ENCODE measurements at regions not wholly inside any gene's neighbourhood (a gene's known extent, or its start where the extent isn't known, plus 50 kb on each side); places are given as distances from the start of the nearest gene placed in this dataset.
A peak's percentile ranks its signal among the peaks of the same experiment; 100 is the strongest.

DNA sequence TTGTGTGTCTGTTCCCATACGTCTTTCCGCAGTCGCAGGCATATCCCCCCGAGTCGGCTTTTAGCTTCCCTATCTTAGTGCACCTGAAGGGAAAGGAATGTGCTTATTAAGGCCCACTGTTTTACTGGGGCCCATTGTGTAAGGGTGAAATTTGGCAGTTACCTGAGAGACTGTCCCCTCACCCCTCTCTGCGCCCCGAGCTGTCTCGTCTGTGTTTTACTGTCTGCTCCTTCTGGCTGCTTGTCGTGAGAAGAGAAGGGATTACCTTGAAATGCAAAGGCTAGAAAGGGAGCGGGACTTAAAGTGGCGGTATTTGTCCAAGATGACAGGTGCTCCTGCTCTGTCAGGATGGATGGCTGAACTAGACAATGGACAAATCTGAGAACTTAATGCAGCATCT lies 233.0 kb upstream of the POU1F1 start:
- ATAC-seq (peak; percentile 56), DNase-seq (ENCODE audit: low spot score) (peak; percentile 14)
- Mint-ChIP-seq H3K27me3 (ENCODE audit: low read depth) (no peaks in the 10 kb centered on the region), H3K9me3 (peaks cover 3% of the 10 kb centered on the region; the same call in 1 of the 2 replicates), H3K4me3 (no peak overlapping the region), H3K36me3 (no peaks in the 10 kb centered on the region), H3K4me1 (peaks cover 8% of the 10 kb centered on the region), H3K27ac (no peak overlapping the region)
- ChIA-PET POLR2A (no interaction called here), CTCF (no interaction called here)
- TF ChIP-seq GRHL2 (CRISPR knock-in tag; IDR thresholded peaks at IDR 0.05; ENCODE audit: insufficient replicate concordance, severe bottlenecking) = no peak
- TF ChIP-seq IRF2 (CRISPR knock-in tag; IDR thresholded peaks at IDR 0.05; ENCODE audit: borderline replicate concordance, low read depth) = no peak
- TF ChIP-seq, protein P1, sequence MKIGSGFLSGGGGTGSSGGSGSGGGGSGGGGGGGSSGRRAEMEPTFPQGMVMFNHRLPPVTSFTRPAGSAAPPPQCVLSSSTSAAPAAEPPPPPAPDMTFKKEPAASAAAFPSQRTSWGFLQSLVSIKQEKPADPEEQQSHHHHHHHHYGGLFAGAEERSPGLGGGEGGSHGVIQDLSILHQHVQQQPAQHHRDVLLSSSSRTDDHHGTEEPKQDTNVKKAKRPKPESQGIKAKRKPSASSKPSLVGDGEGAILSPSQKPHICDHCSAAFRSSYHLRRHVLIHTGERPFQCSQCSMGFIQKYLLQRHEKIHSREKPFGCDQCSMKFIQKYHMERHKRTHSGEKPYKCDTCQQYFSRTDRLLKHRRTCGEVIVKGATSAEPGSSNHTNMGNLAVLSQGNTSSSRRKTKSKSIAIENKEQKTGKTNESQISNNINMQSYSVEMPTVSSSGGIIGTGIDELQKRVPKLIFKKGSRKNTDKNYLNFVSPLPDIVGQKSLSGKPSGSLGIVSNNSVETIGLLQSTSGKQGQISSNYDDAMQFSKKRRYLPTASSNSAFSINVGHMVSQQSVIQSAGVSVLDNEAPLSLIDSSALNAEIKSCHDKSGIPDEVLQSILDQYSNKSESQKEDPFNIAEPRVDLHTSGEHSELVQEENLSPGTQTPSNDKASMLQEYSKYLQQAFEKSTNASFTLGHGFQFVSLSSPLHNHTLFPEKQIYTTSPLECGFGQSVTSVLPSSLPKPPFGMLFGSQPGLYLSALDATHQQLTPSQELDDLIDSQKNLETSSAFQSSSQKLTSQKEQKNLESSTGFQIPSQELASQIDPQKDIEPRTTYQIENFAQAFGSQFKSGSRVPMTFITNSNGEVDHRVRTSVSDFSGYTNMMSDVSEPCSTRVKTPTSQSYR (CRISPR knock-in tag; IDR thresholded peaks at IDR 0.05) = no peak
- TF ChIP-seq, protein P2, sequence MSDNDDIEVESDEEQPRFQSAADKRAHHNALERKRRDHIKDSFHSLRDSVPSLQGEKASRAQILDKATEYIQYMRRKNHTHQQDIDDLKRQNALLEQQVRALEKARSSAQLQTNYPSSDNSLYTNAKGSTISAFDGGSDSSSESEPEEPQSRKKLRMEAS (CRISPR knock-in tag; IDR thresholded peaks at IDR 0.05) = no peak
- TF ChIP-seq ZNF232 (CRISPR knock-in tag; IDR thresholded peaks at IDR 0.05) = no peak
- TF ChIP-seq SOX15 (CRISPR knock-in tag; IDR thresholded peaks at IDR 0.05) = no peak
- TF ChIP-seq, protein P3, sequence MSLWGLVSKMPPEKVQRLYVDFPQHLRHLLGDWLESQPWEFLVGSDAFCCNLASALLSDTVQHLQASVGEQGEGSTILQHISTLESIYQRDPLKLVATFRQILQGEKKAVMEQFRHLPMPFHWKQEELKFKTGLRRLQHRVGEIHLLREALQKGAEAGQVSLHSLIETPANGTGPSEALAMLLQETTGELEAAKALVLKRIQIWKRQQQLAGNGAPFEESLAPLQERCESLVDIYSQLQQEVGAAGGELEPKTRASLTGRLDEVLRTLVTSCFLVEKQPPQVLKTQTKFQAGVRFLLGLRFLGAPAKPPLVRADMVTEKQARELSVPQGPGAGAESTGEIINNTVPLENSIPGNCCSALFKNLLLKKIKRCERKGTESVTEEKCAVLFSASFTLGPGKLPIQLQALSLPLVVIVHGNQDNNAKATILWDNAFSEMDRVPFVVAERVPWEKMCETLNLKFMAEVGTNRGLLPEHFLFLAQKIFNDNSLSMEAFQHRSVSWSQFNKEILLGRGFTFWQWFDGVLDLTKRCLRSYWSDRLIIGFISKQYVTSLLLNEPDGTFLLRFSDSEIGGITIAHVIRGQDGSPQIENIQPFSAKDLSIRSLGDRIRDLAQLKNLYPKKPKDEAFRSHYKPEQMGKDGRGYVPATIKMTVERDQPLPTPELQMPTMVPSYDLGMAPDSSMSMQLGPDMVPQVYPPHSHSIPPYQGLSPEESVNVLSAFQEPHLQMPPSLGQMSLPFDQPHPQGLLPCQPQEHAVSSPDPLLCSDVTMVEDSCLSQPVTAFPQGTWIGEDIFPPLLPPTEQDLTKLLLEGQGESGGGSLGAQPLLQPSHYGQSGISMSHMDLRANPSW (CRISPR knock-in tag; conservative IDR thresholded peaks at IDR 0.05; ENCODE audit: low read depth) = no peak
- TF ChIP-seq TEAD4 (CRISPR knock-in tag; IDR thresholded peaks at IDR 0.05) = no peak
- no peak for TF ChIP-seq JAZF1 (CRISPR knock-in tag; IDR thresholded peaks at IDR 0.05)
- TF ChIP-seq ZNF219 (CRISPR knock-in tag; IDR thresholded peaks at IDR 0.05; ENCODE audit: borderline replicate concordance) = no peak
- TF ChIP-seq TCF7 (CRISPR knock-in tag; IDR thresholded peaks at IDR 0.05; ENCODE audit: low read depth) = no peak
- no peak for TF ChIP-seq JUN (CRISPR knock-in tag; IDR thresholded peaks at IDR 0.05)
- TF ChIP-seq ZNF416 (CRISPR knock-in tag; IDR thresholded peaks at IDR 0.05) = no peak
- no peak for TF ChIP-seq HMGXB4 (CRISPR knock-in tag; IDR thresholded peaks at IDR 0.05)
- TF ChIP-seq CREM (CRISPR knock-in tag; IDR thresholded peaks at IDR 0.05) = no peak
- TF ChIP-seq ELF4 (CRISPR knock-in tag; IDR thresholded peaks at IDR 0.05; ENCODE audit: low read depth) = no peak
- no peak for TF ChIP-seq SMAD3 (CRISPR knock-in tag; IDR thresholded peaks at IDR 0.05; ENCODE audit: borderline replicate concordance)
- TF ChIP-seq ZNF423 (CRISPR knock-in tag; IDR thresholded peaks at IDR 0.05) = no peak

- ATAC-seq = no peak
- TF ChIP-seq ZNF121 (CRISPR knock-in tag; IDR thresholded peaks at IDR 0.05) (no peak), NFATC4 (CRISPR knock-in tag; IDR thresholded peaks at IDR 0.05) (no peak), ZNF263 (CRISPR knock-in tag; IDR thresholded peaks at IDR 0.05; ENCODE audit: low read depth) (no peak), ZNF512 (CRISPR knock-in tag; IDR thresholded peaks at IDR 0.05; ENCODE audit: borderline replicate concordance) (no peak), GTF2I (CRISPR knock-in tag; conservative IDR thresholded peaks at IDR 0.05) (no peak), HMGA2 (CRISPR knock-in tag; IDR thresholded peaks at IDR 0.05) (no peak), ZNF138 (CRISPR knock-in tag; conservative IDR thresholded peaks at IDR 0.05) (no peak), ZNF425 (CRISPR knock-in tag; conservative IDR thresholded peaks at IDR 0.05) (no peak), SMAD4 (CRISPR knock-in tag; IDR thresholded peaks at IDR 0.05) (no peak), GRHL2 (CRISPR knock-in tag; IDR thresholded peaks at IDR 0.05; ENCODE audit: insufficient replicate concordance, severe bottlenecking) (no peak)
- H3K4me1 Mint-ChIP-seq = peaks cover 8% of the 10 kb centered on the region
- H3K27ac Mint-ChIP-seq = no peak overlapping the region
- CTCF ChIA-PET = no interaction called here
- no peaks in the 10 kb centered on the region for H3K36me3 Mint-ChIP-seq
- POLR2A ChIA-PET = no interaction called here
- no peak overlapping the region for H3K4me3 Mint-ChIP-seq
- DNase-seq (ENCODE audit: low spot score) = no peak
- H3K9me3 Mint-ChIP-seq = peaks cover 3% of the 10 kb centered on the region; the same call in 1 of the 2 replicates
- no peaks in the 10 kb centered on the region for H3K27me3 Mint-ChIP-seq (ENCODE audit: low read depth)
Observed at GRCh38 chr3:87508921-87509320, 232.5 kb upstream of the POU1F1 start.
